ENCODE measurements at regions not wholly inside any gene's neighbourhood (a gene's known extent, or its start where the extent isn't known, plus 50 kb on each side); places are given as distances from the start of the nearest gene placed in this dataset.

DNA sequence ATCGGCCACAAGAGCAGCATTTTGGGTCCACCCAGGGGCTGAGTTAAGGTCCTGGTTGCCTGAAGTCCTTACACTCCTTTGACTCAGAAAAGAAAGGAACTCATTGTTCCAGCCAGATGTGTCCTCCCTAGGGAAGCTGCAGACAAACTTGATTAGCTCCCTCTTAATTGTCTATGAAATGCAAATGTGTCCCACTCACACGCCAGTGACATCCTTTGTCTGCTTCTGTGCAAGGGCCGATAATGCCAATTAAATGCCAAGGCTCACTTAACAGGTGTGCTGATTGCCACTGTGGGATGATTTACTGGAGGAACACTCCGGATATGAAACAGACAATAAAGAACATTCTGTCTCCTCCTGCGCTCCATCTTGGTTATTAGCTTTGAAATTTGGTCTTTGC is 332.9 kb upstream of the CPEB2 start:
- DNase-seq = no peak

- DNase-seq = no peak
These were observed 331.1 kb upstream of the CPEB2 start for GRCh38 chr4:14671146-14671545.

DNA sequence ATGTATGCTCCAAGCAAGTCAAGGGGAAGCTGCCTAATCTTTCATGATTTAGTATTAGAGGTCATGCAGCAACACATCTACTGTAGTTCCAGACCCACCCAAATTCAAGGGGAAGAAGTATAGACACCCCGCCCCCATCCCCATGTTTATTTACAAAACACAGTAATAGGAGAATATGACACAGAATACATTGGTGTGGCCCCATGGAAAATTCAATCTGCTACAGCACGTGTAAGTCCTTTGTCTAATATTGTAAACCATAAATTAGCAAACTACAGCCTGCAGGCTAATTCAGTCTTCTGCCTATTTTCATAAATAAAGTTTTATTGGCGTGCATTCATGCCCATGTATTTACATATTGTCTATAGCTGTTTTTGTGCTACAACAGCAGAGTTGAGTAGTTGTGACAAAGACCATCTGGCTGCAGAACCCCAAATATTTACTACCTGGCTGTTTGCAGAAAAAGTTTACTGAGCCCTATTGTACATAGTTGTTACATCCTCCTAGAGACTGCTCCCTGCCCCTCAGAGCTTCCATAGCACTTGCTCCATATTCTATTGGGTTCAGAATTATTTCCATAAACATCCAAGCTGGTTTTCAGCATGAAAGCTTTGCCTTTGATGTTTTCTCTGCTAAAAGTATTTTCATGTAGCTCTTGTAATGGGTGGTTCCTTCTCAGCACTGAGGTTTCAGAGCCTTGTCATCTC is 326.8 kb upstream of the CPEB2 start:
- DNase-seq = no peak

DNA sequence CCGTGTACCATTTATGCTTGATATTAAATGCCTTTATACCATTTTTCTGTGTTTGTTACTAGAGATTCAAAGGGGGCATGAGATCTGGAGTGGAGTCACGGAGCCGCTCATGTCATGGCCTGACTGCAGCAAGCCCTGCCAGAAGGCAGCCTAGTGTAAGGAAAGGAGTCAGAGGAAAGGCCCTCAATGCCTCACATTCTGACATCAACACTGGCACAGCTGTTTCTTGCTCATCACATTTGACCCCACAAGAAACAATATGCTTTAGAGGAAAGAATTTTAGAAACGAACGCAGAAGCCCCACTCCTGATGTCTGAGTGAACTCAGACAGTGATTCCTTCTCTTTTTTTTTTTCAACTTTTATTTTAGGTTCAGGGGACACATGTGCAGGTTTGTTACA is 322.4 kb upstream of the CPEB2 start:
- no peak for DNase-seq

DNA sequence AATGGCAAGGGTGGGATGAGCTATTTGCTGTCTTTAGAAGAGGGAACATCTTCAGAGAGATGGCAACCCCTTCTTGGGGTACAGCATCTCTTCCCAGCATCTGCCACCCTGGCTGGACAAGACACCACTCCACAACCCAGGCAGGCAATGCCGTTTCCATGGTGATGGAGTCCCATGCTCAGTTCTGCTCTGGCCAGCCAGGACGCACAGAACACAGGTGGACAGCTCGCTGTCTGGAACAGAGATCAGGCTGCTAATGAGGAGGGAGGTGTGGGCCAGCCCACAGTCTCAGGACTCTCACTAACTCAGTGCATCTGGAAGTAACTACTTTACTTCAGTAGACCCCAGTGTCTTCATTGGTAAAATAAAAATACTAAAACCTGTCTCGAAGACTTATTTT is 321.0 kb upstream of the CPEB2 start:
- DNase-seq = no peak

DNA sequence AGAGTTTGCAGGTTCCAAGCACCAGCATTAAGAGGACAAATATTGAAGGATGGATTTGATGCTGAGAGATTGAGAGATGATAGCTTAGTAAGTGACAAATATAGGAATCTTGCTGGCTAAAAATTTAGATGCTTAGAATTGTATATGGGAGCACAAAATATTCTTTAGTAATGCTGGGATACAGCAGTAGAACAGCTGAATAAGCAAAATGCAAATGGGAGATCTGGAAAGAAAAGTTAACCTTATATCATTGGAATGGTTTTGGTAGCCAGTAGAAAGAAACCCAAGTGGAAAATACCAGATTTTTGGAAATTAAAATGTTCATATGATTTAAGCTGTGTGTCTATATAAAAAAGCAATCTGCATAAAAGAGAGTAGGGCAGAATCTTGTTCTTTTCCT is 308.6 kb upstream of the CPEB2 start:
- DNase-seq = no peak

GRCh38 chr4:14695095-14695845 is 307.0 kb upstream of the CPEB2 start:
- no peak for DNase-seq

GRCh38 chr4:14700083-14700482 is 302.2 kb upstream of the CPEB2 start:
- no peak for DNase-seq

DNA sequence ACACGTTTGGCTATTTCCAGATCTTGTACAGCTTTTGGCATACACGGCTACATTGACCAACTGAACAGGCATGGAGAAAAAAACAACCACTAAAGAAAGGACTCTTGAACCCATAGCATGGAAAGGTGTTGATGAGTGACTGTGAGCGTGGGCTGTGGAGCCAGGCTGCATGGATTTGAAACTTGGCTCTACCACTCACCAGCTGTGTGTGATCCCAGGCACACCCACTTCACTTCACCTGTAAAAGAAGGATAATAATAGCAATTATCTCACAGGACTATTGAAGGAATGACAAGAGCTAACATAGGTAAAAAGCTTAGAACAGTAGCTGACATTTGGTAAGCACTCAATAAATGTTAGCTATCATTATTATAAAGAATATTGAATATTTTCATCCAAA is 301.7 kb upstream of the CPEB2 start:
- DNase-seq = peak; percentile 39 to 47

- DNase-seq = no peak
These were observed 300.9 kb upstream of the CPEB2 start for GRCh38 chr4:14701389-14701788.

DNA sequence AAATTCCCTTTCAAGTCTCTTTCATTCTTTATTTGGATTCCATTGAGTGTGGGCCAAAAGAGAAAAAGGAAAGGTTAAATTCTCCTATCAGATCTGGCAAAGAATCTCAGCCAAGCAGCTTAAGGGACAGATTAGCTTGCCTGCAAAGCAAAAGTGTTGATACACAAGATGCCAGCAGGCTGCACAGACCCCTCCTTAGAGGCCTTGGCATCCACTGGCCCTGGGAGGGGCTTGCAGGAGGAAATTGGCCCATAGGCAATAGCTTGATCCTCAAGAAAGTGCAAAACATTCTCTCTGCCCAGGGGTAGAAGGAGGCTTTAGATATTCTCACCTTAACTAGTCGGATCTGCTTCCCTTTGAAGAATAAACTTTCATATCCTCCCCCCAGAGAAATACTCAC is 300.4 kb upstream of the CPEB2 start:
- no peak for DNase-seq

DNA sequence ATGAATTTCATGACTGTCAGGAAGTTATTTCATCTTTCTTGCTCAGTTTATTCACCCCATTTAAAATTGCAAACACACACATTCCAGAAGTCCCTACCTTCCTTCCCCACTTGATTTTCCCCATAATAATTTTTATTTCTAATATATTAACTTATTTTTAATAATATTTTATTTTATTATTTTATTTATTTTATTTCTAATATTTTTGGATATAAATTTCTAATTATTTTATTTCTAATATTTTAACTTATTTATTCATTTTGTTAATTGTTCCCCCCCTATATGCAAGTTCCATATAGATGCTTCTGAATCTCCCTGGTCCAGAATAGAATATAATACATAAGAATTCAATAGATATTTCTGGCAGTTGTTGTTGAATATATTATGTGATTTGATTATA is 293.7 kb upstream of the CPEB2 start:
- no peak for DNase-seq

- DNase-seq = no peak
These were observed 291.0 kb upstream of the CPEB2 start for GRCh38 chr4:14711259-14711658.

DNA sequence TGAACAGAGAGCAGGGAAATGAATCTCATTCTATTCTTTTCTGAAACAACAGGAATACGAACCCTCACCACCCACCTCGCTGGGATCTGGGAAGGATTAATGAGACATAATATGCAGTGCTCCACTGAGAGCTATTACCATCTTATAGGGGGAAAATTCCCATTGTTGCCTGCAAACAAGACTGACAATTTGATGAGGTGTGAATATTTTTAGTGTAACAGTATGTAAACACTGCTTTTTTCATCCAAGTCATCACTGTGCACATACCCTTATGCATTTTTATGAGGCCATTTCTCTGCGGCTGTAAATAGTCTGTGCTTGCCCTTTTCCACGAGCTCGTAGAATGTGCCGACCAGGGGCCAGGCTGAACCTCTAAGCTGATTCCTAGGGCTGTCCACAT is 285.6 kb upstream of the CPEB2 start:
- peak in 1 of 2 experiments; percentile 51 for DNase-seq

- DNase-seq = no peak
These were observed 283.2 kb upstream of the CPEB2 start for GRCh38 chr4:14719053-14719452.

- DNase-seq = no peak
These were observed 275.8 kb upstream of the CPEB2 start for GRCh38 chr4:14726441-14726840.

- no peak for DNase-seq
These were observed 275.4 kb upstream of the CPEB2 start for GRCh38 chr4:14726877-14727361.

- DNase-seq = no peak
These were observed 272.8 kb upstream of the CPEB2 start for GRCh38 chr4:14729282-14730000.

DNA sequence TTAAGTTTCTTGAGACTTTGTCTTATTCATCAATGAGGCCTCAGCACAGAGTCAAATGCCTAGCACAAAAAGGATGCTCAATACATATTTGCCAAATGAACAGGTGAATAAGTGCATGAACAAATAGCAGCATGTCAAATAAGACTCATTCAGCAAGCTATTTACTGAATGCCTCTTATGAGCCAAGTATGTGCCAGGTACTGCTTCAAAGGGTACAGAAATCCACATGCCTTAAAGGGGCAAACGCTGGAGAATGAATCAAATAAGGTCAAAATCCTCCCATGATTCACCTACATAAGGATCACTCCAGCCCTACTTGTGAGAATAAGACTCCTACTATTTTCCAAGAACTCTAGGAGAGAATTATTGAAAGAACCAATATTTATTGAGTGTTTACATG is 260.2 kb upstream of the CPEB2 start:
- DNase-seq = no peak

DNA sequence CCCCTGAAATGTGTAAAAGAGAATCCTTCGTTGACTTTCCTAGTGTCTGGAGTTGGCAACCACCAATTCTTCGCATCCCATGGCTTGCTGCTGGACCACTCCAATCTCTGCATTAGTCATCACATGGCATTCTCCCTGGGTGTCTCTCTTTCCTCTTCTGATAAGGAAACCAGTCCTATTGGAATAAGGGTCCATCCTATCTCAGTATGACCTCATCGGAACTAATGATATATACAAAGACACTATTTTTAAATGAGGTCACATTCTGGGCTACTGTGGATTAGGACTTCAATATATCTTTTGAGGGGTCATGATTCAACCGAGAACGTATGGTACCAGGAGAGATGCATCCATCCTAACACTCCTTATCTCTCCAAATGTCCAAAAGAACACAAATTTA is 259.1 kb upstream of the CPEB2 start:
- no peak for DNase-seq

DNA sequence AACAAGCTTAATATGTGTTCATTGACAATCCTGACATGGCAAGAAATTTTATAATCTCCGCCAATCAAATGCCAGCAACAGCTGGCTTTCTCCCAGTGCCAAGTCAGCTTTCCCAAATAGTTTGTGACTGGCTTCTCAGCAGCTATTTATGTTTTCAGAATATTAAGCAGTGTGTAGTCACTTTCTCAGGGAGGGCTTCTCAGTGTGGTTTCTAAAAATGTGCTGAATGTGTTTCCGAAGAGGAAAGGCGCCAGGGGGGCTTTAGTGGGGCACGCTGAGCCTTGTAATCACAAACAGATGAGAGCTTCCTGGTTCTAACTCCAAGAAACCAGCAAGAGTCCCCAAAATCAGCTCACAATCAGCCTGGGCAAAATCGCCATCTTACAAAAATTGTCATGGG is 258.7 kb upstream of the CPEB2 start:
- DNase-seq = no peak

DNA sequence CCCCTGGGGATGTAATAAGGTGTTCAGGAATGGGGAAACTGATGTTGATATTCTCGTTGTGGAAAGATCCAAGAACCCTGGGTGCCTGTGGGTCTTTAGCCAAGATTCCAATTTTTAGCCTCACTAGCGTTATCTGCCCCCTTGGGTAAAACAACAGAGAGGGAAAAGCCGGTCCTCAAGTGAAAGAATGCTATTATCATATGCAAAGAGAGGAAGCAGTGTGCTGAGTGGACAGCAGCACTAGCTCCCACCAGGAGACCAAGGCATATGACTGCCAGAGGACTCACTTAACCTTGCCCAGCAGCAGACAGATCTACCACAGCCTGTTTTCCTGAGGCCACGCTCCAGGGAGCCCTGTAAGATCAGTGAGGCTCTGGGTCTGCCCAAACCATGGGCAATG is 257.9 kb upstream of the CPEB2 start:
- no peak for DNase-seq

GRCh38 chr4:14749910-14750309 is 252.4 kb upstream of the CPEB2 start:
- peak in 1 of 2 experiments; percentile 31 for DNase-seq

Measured in NCI-H2081 (cell line).